Prostate gland (tissue), 2 donors: ENCODE measurements at regions not wholly inside any gene's neighbourhood (a gene's known extent, or its start where the extent isn't known, plus 50 kb on each side); places are given as distances from the start of the nearest gene placed in this dataset.

ENCODE experiments used
- DNase-seq: peaks from one replicate; pipeline ENCODE4 v3.0.0-alpha.2; 2019; ENCODE audit warnings: low spot score
- H3K27ac ChIP-seq, 2 donors: fragments of 200-600 bp; sonication (generic); 2 replicates each; pipeline ENCODE4 v1.5.1; 2017 to 2019
- H3K27me3 ChIP-seq: fragments of 200-600 bp; sonication (generic); replicated peaks from 2 replicates; pipeline ENCODE4 v1.5.1; 2019; ENCODE audit not compliant: insufficient read depth
- H3K36me3 ChIP-seq, 2 donors: fragments of 200-600 bp; sonication (generic); 1 replicate in 1 of 2; 2 replicates in 1 of 2; pipeline versions ENCODE4 v1.5.1 to v1.8.1; 2017 to 2019
- H3K4me1 ChIP-seq: fragments of 200-600 bp; sonication (generic); replicated peaks from 2 replicates; pipeline ENCODE4 v1.5.1; 2019
- H3K4me3 ChIP-seq, 2 donors: fragments of 200-600 bp; sonication (generic); 2 replicates each; pipeline ENCODE4 v1.5.1; 2017 to 2019
- H3K9me3 ChIP-seq: fragments of 200-600 bp; sonication (generic); 2 replicates; pipeline ENCODE4 v1.5.1; 2017
- POLR2A ChIP-seq: fragments of 450-650 bp; IDR thresholded peaks from one replicate; pipeline ENCODE4 v1.6.1; 2016; ENCODE audit warnings: antibody characterized with exemption, mild to moderate bottlenecking
- POLR2AphosphoS5 ChIP-seq: sonication (generic); formaldehyde crosslinking; IDR thresholded peaks from one replicate; pipeline ENCODE4 v1.6.1; 2017; ENCODE audit warnings: antibody characterized with exemption
- WGBS: methylation state at CpG from one replicate; pipeline ENCODE4 v1.1.5; 2018; 5-methylcytosine and 5-hydroxymethylcytosine counted together
- intact Hi-C: fragments of 100-400 bp; cut with DNase I; formaldehyde crosslinking; loops from one replicate; pipeline ENCODE4 v1.14.2; 2022
- TF ChIP-seq, protein P1 (sequence below), 4 experiments: fragments of 200-600 bp in 2 of 4; fragments of 450-650 bp in 2 of 4; sonication (generic) in 2 of 4; IDR thresholded peaks; 1 replicate in 3 of 4; 2 replicates in 1 of 4; pipeline ENCODE4 v1.5.1; 2016 to 2019; ENCODE audit warnings: antibody characterized with exemption in 4 of 4, mild to moderate bottlenecking in 2 of 4, moderate library complexity in 2 of 4

DNA sequence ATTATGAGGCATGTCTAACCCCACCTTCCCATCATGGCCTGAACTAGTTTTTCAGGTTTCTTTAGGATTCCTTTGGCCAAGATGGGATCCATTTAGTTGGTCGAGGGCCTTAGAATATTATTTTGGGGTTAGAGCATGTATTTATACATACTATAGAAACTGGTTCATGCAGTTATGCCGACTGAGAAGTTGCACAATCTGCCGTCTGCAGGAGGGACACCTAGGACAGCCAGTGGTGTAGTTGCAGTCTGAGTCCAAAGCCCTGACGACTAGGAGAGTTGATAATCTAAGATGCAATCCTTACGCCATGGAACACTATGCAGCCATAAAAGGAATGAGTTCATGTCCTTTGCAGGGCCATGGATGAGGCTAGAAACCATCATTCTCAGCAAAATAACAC, 424.0 kb downstream of the SHISA9 start:
- Histone ChIP-seq H3K27me3 (no peaks in the 10 kb centered on the region), H3K4me1 (no peaks in the 10 kb centered on the region), H3K9me3 (no peaks in the 10 kb centered on the region), H3K4me3 (no peak overlapping the region), H3K36me3 (no peaks in the 10 kb centered on the region), H3K27ac (no peak overlapping the region)
- no peak for TF ChIP-seq POLR2AphosphoS5
- TF ChIP-seq, protein P1, sequence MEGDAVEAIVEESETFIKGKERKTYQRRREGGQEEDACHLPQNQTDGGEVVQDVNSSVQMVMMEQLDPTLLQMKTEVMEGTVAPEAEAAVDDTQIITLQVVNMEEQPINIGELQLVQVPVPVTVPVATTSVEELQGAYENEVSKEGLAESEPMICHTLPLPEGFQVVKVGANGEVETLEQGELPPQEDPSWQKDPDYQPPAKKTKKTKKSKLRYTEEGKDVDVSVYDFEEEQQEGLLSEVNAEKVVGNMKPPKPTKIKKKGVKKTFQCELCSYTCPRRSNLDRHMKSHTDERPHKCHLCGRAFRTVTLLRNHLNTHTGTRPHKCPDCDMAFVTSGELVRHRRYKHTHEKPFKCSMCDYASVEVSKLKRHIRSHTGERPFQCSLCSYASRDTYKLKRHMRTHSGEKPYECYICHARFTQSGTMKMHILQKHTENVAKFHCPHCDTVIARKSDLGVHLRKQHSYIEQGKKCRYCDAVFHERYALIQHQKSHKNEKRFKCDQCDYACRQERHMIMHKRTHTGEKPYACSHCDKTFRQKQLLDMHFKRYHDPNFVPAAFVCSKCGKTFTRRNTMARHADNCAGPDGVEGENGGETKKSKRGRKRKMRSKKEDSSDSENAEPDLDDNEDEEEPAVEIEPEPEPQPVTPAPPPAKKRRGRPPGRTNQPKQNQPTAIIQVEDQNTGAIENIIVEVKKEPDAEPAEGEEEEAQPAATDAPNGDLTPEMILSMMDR (IDR thresholded peaks at IDR 0.05) = no peak
- TF ChIP-seq POLR2A = no peak
- no peak for DNase-seq
- intact Hi-C loops = no loop called here
- WGBS = 61% methylated on average over 5 of the region's 5 CpGs

DNA sequence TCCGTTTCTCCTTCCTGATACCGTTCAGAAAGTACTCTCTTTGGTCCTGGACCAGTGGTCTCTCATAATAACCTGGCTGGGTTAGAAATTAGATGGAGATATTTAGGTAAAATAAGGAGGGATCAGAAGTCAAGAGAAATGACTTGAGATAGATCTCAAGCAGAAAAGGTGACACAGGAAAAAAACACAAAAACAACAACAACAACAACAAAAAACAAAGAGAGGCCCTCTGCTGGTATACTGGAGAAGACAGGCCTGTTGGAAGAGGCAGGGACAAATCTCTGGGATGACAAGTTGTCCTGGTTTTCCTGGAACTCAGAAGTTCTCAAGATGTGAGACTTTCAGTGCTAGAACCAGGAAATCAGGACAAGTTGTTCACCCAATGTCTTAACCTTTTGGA, 430.5 kb downstream of the SHISA9 start:
- TF ChIP-seq POLR2A (no peak), POLR2AphosphoS5 (no peak)
- TF ChIP-seq, protein P1 (IDR thresholded peaks at IDR 0.05) = no peak
- Histone ChIP-seq H3K27ac (no peak overlapping the region), H3K4me3 (no peak overlapping the region), H3K9me3 (no peaks in the 10 kb centered on the region), H3K36me3 (no peaks in the 10 kb centered on the region), H3K27me3 (no peaks in the 10 kb centered on the region), H3K4me1 (no peaks in the 10 kb centered on the region)
- 100% methylated on average over 2 of the region's 2 CpGs for WGBS
- intact Hi-C loops = no loop called here
- no peak for DNase-seq

DNA sequence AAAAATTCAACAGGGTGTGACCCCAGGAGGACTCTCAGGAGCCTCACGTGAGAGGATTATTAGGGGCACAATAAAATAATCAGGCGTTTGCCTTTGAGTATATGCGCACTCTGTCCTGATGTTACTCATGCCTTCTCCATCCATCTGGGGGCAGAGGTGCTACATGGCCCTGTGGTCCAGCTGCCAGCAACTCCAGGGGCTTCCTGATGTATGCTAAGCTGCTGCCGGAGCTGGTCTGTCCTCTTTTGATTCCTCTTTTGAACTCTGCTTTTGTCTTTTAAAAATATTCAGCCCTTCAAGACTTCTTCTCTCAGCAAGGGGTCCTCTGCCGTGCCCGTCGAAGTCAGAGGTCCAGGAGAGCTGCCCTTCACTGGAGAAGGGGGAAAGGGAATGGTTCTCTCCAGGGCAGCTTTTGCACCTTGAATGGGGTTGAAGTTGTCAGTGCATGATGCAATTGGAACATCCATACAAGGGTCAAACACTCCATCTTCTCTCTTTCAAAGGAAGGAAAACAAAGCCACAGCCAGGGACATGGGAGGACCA, 431.4 kb downstream of the SHISA9 start:
- Histone ChIP-seq H3K27ac (no peak overlapping the region), H3K4me1 (no peaks in the 10 kb centered on the region), H3K36me3 (no peaks in the 10 kb centered on the region), H3K9me3 (no peaks in the 10 kb centered on the region), H3K4me3 (no peak overlapping the region), H3K27me3 (no peaks in the 10 kb centered on the region)
- intact Hi-C loops = no loop called here
- 40% methylated on average over 7 of the region's 7 CpGs for WGBS
- no peak for DNase-seq
- TF ChIP-seq POLR2A (no peak), POLR2AphosphoS5 (no peak)
- TF ChIP-seq, protein P1 (IDR thresholded peaks at IDR 0.05) = no peak

DNA sequence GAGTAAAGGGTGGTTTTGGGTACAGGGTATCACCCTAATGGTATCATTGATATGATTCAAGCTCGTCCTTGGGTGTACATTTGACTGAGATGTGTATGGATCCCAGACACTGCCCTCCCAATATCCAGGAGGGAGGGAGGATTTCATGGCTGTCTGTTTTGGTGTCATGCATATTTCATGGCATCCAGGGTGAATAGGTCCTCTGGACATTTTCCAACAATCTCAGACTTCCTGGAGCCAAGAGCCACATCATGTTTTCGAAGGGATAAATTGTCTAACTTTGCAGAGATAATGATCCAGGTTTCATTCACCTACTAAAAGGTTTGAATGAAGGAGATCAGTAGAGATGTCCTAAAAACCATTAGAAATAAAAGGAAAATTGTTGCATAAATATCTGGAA, 431.9 kb downstream of the SHISA9 start:
- 65% methylated on average over 2 of the region's 2 CpGs for WGBS
- no peaks in the 10 kb centered on the region for H3K4me1 ChIP-seq
- no peak overlapping the region for H3K27ac ChIP-seq
- H3K4me3 ChIP-seq = no peak overlapping the region
- H3K36me3 ChIP-seq = no peaks in the 10 kb centered on the region
- no peak for DNase-seq
- no peak for TF ChIP-seq POLR2A
- TF ChIP-seq, protein P1 (IDR thresholded peaks at IDR 0.05) = no peak
- no peak for TF ChIP-seq POLR2AphosphoS5
- intact Hi-C loops = no loop called here
- H3K9me3 ChIP-seq = no peaks in the 10 kb centered on the region
- no peaks in the 10 kb centered on the region for H3K27me3 ChIP-seq

DNA sequence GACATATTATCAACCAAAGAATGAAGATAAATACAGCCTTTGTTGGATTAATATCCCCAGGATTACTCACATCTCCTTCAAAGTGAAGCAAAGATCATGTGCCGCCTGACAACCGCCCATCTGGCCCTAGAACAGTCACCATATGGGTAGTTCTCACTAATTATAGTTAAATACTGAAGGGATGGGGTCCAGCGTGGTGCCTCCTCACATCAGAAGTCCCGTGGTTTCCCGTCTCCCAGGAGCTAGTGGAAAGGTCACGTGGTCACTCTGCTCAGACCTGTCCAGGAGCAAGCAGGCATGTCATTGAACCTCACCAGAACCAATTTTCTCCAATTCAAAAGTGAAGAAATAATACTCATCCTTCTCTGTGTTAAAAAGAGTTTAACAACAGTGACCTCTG, 434.5 kb downstream of the SHISA9 start:
- Histone ChIP-seq H3K36me3 (no peaks in the 10 kb centered on the region), H3K27ac (no peak overlapping the region), H3K27me3 (no peaks in the 10 kb centered on the region), H3K4me3 (no peak overlapping the region), H3K4me1 (no peaks in the 10 kb centered on the region), H3K9me3 (no peaks in the 10 kb centered on the region)
- intact Hi-C loops = no loop called here
- TF ChIP-seq POLR2AphosphoS5 (no peak), POLR2A (no peak)
- TF ChIP-seq, protein P1 (IDR thresholded peaks at IDR 0.05) = no peak
- WGBS = 80% methylated on average over 6 of the region's 6 CpGs
- no peak for DNase-seq
